ENCODE measurements at regions not wholly inside any gene's neighbourhood (a gene's known extent, or its start where the extent isn't known, plus 50 kb on each side); places are given as distances from the start of the nearest gene placed in this dataset.

DNA sequence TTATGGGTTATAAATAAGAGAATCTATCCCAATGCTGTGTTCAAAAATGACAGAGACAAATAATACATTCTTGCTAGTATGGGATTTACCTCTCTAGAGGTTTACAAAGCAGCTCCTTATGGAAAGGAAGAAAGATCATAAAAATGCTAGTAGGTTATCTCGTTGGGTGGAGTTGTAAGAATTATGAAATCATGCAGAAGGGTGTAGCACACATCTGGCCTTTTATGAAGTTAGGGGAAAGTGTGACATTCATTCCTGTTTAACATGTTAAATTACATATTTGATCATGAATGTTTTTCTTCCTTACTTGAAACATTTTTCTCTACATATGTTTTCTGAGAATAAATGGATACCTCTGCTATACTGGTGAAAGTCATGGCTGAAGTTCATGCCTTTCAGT lies 414.2 kb downstream of the SH3GL2 start:
- TF ChIP-seq, protein P1, sequence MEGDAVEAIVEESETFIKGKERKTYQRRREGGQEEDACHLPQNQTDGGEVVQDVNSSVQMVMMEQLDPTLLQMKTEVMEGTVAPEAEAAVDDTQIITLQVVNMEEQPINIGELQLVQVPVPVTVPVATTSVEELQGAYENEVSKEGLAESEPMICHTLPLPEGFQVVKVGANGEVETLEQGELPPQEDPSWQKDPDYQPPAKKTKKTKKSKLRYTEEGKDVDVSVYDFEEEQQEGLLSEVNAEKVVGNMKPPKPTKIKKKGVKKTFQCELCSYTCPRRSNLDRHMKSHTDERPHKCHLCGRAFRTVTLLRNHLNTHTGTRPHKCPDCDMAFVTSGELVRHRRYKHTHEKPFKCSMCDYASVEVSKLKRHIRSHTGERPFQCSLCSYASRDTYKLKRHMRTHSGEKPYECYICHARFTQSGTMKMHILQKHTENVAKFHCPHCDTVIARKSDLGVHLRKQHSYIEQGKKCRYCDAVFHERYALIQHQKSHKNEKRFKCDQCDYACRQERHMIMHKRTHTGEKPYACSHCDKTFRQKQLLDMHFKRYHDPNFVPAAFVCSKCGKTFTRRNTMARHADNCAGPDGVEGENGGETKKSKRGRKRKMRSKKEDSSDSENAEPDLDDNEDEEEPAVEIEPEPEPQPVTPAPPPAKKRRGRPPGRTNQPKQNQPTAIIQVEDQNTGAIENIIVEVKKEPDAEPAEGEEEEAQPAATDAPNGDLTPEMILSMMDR (IDR thresholded peaks at IDR 0.05) = no peak
- TF ChIP-seq POLR2A (IDR thresholded peaks at IDR 0.05) = no peak
